ENCODE measurements at regions not wholly inside any gene's neighbourhood (a gene's known extent, or its start where the extent isn't known, plus 50 kb on each side); places are given as distances from the start of the nearest gene placed in this dataset.

- TF ChIP-seq, protein P1, sequence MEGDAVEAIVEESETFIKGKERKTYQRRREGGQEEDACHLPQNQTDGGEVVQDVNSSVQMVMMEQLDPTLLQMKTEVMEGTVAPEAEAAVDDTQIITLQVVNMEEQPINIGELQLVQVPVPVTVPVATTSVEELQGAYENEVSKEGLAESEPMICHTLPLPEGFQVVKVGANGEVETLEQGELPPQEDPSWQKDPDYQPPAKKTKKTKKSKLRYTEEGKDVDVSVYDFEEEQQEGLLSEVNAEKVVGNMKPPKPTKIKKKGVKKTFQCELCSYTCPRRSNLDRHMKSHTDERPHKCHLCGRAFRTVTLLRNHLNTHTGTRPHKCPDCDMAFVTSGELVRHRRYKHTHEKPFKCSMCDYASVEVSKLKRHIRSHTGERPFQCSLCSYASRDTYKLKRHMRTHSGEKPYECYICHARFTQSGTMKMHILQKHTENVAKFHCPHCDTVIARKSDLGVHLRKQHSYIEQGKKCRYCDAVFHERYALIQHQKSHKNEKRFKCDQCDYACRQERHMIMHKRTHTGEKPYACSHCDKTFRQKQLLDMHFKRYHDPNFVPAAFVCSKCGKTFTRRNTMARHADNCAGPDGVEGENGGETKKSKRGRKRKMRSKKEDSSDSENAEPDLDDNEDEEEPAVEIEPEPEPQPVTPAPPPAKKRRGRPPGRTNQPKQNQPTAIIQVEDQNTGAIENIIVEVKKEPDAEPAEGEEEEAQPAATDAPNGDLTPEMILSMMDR (IDR thresholded peaks at IDR 0.05; ENCODE audit: low read length) = no peak
- no peak for TF ChIP-seq EZH2 (IDR thresholded peaks at IDR 0.05; ENCODE audit: borderline replicate concordance, low read length)
Measured at GRCh38 chr6:78517399-78517798, 350.0 kb upstream of the IRAK1BP1 start.

All from OCI-LY1 (cell line).